GM23248 (cell line): ENCODE measurements at regions not wholly inside any gene's neighbourhood (a gene's known extent, or its start where the extent isn't known, plus 50 kb on each side); places are given as distances from the start of the nearest gene placed in this dataset.

ENCODE experiments used
- EZH2 ChIP-seq: fragments of 200-600 bp; sonication (generic); IDR thresholded peaks from 2 replicates; pipeline ENCODE4 v1.6.1; 2018; ENCODE audit warnings: antibody characterized with exemption, mild to moderate bottlenecking; ENCODE audit not compliant: insufficient read depth, poor library complexity, severe bottlenecking
- EZH2phosphoT487 ChIP-seq: fragments of 200-600 bp; sonication (generic); IDR thresholded peaks from 2 replicates; pipeline ENCODE4 v1.6.1; 2018; ENCODE audit warnings: antibody characterized with exemption, moderate library complexity, mild to moderate bottlenecking, low read depth; ENCODE audit not compliant: insufficient read depth

GRCh38 chr5:139734539-139734916 lies 61.1 kb upstream of the PSD2 start:
- TF ChIP-seq EZH2: no peak
- TF ChIP-seq EZH2phosphoT487: no peak
